NCI-H524 treated with DMSO at 0.1 percent for 48 hours (cell line): ENCODE measurements at regions not wholly inside any gene's neighbourhood (a gene's known extent, or its start where the extent isn't known, plus 50 kb on each side); places are given as distances from the start of the nearest gene placed in this dataset.

ENCODE experiments used
- DNase-seq: peaks from one replicate; lab custom pipeline; 2025; lab: John Stamatoyannopoulos, UW

DNA sequence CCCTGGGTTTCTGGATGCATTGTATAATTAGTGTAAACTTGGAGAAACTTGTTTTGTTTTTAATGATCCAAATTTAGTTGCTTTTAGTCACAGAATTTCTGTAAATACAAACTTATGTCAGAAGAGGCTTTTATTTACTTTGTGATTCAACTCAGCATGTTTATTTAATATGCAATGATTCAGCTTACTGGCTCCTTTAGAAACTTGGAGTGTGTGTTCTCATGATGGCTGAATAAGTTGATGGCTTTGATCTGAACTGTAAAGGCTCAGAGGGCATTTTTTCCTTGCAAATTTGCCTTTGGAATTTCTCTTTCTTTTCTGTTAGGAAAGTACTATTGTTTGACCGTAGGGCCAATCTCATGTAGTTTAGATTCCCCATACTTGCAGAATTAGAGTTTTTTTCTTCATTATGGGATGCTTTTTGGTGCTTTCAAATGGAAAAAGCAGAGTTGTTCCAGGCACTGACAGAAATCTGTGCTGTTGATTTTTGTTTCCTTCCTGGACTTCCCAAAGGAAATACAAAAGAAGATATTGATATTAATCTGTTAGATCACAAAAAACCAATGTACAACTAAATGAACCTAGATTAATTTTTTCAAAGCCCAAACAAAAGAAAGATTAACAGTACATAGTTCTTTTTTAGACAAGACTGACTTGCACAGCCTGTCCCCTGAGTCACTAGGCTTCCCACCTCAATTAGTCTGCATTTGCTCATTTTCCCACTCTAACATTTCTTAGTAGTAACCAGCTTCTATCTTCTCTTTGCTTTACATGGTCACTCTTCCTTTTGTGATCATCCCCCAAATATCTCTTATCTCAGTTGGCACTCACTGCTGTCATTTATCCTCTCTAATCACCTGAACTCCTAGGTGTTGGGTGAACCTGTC lies 96.8 kb upstream of the AGR3 start:
- no peak for DNase-seq

DNA sequence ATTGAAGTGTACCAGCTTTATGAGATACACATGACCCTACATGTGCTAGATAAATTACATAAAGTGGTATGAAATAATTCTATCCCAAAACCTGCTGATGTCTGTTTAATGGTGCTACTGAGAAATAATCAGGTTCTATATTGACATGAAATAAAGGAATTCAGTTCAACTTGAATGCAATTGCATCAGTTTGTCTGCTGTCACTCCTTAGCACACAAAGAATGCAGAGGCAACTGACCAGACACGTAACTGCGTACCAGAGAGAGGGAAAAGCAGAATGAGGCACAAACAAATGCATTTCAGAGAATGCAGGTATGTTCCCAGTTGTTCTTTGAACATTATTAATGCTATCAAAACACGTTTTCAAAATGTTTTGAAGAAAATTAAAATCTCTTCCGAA lies 98.8 kb upstream of the AGR3 start:
- no peak for DNase-seq

DNA sequence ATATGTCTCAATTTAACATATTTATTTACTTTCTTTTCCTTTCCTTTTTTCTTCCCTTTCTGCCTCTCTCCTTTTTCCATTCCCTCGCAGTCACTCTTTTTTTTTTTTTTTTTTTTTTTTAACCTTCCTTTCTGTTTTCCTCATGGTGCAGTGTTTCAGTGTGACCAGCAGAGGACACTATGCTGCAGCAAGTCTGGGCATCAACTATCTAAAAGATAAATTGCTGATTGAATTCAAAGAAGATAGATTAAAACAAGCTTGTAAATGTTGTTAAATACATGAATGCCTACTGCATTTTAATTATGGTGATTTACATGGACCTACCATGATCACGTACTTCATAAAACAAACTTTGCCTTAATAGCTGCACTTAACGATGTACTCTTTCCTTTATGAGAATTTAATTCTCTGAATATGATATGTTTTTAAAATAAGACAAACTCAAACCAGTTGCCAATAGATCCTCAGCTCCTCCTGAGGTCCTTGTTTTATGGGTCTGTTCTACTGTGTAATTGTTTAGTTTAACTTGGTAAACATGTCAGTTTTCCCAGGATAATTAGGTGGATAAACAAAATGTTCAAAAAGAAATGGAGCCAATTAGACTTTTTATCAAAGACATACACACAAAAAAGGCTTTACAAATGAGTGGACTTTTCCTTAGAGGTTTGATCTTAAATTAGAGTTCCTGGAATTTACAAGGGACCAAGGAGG lies 101.0 kb upstream of the AGR3 start:
- no peak for DNase-seq

- DNase-seq: no peak
Measured at GRCh38 chr7:16984375-16984774, 102.6 kb upstream of the AGR3 start.

DNA sequence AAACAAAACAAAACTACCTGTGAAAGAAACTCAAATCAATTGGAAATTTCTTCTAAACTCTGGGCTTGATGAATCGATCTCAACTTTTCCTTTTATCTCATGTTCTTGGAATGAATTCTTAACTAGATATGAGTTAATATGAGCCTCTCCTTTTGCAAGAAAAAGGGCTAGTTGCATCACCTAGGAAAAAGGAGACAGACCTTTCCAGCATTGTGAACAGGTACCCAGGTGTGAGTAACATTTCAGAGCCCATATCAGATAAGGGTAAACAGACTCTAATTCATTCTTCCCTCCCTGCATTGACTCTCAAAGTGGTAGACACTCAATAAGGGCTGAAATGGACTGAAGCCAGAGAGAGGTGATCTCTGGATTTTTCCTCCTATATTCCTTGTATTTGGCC lies 103.8 kb upstream of the AGR3 start:
- no peak for DNase-seq

- DNase-seq: no peak
Measured at GRCh38 chr7:16986755-16987154, 105.0 kb upstream of the AGR3 start.

DNA sequence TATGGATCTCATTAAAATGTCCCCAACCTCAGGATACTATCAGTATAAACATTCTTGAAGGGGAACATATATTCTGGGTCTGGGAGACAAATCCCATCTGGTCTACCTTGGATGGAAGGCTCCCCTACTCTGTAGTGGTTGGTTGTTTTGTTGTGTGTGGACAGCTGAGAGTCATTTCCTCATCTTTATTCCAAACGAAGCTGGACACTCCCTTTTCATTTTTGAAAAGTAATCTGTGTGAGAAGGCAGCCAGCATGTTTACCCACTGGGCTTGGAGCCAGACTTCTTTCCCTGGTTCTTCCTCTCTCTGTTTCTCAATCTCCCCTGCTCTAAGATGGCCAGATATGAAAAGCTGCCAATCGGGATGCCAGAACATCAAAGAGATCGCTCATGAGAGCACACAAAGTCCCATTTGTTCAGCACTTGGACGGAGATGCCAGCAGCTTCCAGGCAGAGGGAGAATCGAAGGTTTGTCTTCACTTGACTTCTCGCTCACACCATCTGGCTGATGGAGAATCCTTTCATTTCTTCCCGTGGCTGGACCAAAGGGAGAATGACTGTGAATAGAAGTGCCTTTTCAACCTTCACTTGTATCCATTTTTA lies 108.1 kb upstream of the AGR3 start:
- DNase-seq: no peak

GRCh38 chr7:16991551-16991950 lies 109.8 kb upstream of the AGR3 start:
- no peak for DNase-seq

GRCh38 chr7:16993543-16993942 lies 111.8 kb upstream of the AGR3 start:
- no peak for DNase-seq

- no peak for DNase-seq
Measured at GRCh38 chr7:16998481-16999051, 116.8 kb upstream of the AGR3 start.

DNA sequence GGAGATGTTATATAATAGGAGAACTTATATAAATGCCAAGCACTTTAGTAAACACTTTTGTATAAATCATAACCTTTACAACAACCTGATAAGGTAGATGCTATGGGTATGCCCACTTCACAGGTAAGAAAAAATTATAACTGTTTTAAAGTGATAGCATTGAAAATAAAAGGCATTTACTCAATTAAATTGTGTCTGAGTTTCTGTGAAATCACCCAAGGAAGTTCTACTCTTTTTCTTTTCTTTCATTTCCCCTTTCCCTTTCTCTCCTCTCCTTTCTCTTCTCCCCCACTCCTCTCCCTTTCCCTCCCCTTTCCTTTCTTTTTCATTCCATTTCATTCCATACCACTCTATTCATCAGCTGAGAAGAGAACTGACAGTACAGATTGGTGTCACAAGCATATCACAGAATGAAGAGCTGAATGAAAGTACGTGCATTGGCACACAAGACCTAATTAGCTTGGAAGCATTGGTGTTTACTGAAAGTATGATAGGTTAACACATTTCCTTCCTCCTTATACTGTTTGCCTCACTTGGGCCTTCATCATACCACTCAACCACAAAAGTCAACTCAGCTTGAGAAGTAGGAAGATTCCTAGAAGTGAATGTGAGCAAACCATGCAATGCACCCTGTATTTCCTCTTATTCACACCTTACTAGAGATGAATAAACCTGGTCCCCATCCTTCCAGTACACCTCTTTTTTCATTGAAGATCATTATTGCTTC lies 117.9 kb upstream of the AGR3 start:
- DNase-seq: no peak

DNA sequence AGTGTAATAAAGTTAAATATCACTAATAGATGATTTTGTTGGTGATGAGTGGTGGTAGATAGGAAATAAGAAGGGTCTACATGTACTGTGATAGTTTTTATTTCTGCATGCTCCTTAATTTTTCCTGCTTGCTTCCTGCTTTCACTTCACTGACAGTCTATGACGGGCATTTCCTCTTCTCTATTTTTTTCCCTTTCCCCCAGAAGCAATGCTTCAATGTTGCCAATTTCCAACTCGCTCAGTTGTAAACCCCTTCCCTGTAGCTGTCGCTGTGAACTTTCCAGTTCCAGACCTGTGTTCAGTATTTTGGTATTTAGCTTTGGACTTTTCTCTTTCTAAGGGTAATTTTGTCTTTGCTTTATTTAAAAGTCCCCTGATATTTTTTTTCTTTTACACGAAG lies 123.5 kb upstream of the AGR3 start:
- no peak for DNase-seq

DNA sequence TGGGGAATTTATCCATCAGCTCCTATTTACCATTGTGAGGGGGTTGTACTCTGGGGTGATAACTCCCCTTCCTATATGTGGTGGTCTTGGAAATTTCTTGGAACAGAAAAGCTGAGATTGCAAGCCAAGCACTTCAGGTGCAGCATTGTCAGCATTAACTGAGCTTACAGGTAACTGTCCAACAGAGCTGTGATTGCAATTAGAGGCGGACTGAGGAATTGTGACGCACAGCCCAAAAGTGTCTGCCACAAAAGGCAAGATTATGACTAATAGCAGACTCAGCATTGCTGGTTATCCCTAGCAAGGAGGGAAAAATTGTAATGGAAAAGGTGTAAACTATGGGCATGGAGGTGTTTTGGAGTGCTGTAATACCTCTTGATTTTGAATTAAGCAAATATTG lies 126.1 kb upstream of the AGR3 start:
- DNase-seq: no peak

GRCh38 chr7:17009007-17009719 lies 127.4 kb upstream of the AGR3 start:
- DNase-seq: no peak

DNA sequence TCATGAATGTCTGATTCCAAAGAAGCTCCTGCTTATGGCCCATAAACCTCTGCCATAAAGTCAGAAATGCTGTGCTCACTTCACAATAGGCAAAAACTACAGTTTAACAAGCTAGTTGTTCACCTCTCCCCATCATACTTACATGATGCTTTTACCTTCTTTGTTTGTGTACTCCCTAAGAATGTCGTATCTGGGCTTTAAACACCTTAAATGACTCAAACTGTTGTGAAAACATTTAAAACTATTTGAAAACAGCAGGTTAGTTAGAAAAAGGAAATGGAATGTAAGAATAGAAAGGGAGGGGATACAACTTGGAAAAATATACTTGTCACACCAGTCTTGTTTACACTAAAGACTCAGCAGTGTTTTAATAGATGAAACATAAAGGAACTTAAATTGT lies 128.2 kb upstream of the AGR3 start:
- DNase-seq: no peak

DNA sequence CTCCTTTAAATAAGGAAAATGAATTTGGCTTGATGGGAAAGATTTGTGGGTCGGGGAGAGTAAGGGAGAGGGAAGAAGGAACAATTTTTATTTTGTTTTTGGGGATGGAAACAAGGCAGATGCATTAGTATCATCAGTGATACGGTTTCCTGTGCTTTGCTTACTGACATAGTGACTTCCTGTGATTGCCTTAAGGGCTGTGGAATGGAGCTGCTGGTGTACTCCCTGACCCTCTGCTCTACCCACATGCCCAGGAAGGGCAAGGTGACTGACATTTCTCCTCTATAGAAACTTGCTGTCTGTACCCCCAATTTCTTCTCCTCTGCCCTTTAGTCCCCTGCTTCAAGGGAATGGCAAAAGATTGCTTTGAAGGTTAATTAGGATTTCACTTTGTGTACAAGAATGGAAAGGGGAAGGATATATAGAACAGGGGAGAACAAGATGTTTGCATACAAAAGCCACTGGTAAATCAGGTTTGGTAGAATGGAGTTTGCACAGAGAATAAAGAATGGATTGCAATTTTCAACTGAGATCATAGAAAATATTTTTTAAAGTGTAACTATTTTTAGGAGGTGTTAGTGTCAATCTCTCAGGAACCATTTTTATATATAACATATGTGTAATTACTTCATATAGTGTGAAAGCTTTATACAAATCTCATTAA lies 129.0 kb upstream of the AGR3 start:
- DNase-seq: no peak

DNA sequence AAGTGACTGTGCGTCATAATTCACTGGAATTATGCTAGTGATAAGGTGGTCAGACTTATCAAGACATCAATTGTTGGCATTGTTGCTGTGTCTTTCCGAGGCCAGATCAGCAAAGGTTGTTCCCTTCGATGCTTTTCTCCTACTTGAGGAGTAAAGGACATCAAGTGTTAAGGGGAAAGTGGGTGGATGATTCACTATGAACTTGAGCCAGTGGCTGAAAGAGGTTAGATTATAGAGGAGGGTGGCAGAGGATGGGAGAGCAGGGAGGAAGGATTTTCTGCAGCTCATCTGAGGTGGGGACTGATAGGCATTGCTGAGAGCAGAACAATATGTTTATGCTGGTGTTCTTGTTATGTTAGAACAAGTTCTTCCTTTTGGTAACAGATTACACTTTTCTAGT lies 131.4 kb upstream of the AGR3 start:
- no peak for DNase-seq

GRCh38 chr7:17014686-17015085 lies 132.9 kb upstream of the AGR3 start:
- DNase-seq: no peak

DNA sequence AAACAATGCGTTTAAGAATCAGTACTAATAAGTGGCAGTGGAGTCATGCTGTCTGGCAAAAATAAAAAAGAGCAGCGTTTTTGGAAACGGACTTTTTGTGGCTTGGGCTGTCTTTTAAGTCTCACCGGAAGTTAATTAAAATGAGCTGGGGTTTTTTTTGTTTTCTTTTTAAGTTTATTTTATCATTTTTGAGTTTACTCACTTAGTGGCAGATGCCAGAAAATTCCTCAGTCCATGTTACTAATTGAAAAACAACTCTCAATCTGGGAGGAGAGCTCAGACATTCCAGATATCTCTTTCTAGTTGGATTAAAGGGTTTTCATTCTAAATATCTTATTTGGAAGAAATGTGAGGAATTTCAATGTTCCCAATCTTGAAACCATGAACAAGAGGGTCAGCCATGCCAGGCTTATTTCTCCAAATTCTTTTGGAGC lies 133.8 kb upstream of the AGR3 start:
- no peak for DNase-seq

- DNase-seq: no peak
Measured at GRCh38 chr7:17016402-17017010, 134.7 kb upstream of the AGR3 start.
